ENCODE measurements at regions not wholly inside any gene's neighbourhood (a gene's known extent, or its start where the extent isn't known, plus 50 kb on each side); places are given as distances from the start of the nearest gene placed in this dataset.

GRCh38 chr11:131299598-131300438 lies 70.6 kb upstream of the NTM start:
- Histone ChIP-seq H3K27ac (ENCODE audit: low read depth, low read length) (no peak overlapping the region), H3K79me2 (ENCODE audit: control insufficient read depth, insufficient read depth, low read length, unreplicated experiment) (no peaks in the 10 kb centered on the region), H3K4me3 (ENCODE audit: low read depth, low read length) (no peak overlapping the region), H2AFZ (ENCODE audit: low read length, unreplicated experiment) (no peak overlapping the region), H3K27me3 (ENCODE audit: insufficient read depth, low read length) (no peaks in the 10 kb centered on the region), H3K36me3 (ENCODE audit: insufficient read depth, low read length) (no peaks in the 10 kb centered on the region), H3K4me1 (ENCODE audit: control insufficient read depth, insufficient read depth, low read length, unreplicated experiment) (no peaks in the 10 kb centered on the region)

- H3K4me3 ChIP-seq (ENCODE audit: low read depth, low read length): no peak overlapping the region
- no peak overlapping the region for H3K27ac ChIP-seq (ENCODE audit: low read depth, low read length)
- H3K27me3 ChIP-seq (ENCODE audit: insufficient read depth, low read length): no peaks in the 10 kb centered on the region
- H3K4me1 ChIP-seq (ENCODE audit: control insufficient read depth, insufficient read depth, low read length, unreplicated experiment): no peaks in the 10 kb centered on the region
- no peaks in the 10 kb centered on the region for H3K79me2 ChIP-seq (ENCODE audit: control insufficient read depth, insufficient read depth, low read length, unreplicated experiment)
- no peak overlapping the region for H2AFZ ChIP-seq (ENCODE audit: low read length, unreplicated experiment)
- no peaks in the 10 kb centered on the region for H3K36me3 ChIP-seq (ENCODE audit: insufficient read depth, low read length)
Observed at GRCh38 chr11:131300439-131300717, 70.0 kb upstream of the NTM start.

GRCh38 chr11:131301306-131301705 lies 69.1 kb upstream of the NTM start:
- H2AFZ ChIP-seq (ENCODE audit: low read length, unreplicated experiment): no peak overlapping the region
- H3K27me3 ChIP-seq (ENCODE audit: insufficient read depth, low read length): no peaks in the 10 kb centered on the region

GRCh38 chr11:131302836-131303235 lies 67.6 kb upstream of the NTM start:
- no peaks in the 10 kb centered on the region for H3K27me3 ChIP-seq (ENCODE audit: insufficient read depth, low read length)
- no peaks in the 10 kb centered on the region for H3K4me1 ChIP-seq (ENCODE audit: control insufficient read depth, insufficient read depth, low read length, unreplicated experiment)
- H3K36me3 ChIP-seq (ENCODE audit: insufficient read depth, low read length): no peaks in the 10 kb centered on the region
- H3K4me3 ChIP-seq (ENCODE audit: low read depth, low read length): no peak overlapping the region
- no peak overlapping the region for H2AFZ ChIP-seq (ENCODE audit: low read length, unreplicated experiment)
- no peak overlapping the region for H3K27ac ChIP-seq (ENCODE audit: low read depth, low read length)
- H3K79me2 ChIP-seq (ENCODE audit: control insufficient read depth, insufficient read depth, low read length, unreplicated experiment): no peaks in the 10 kb centered on the region

More at GRCh38 chr11:131301306-131301705, 69.1 kb upstream of the NTM start:
- Histone ChIP-seq H3K79me2 (ENCODE audit: control insufficient read depth, insufficient read depth, low read length, unreplicated experiment) (no peaks in the 10 kb centered on the region), H3K27ac (ENCODE audit: low read depth, low read length) (no peak overlapping the region), H3K4me3 (ENCODE audit: low read depth, low read length) (no peak overlapping the region), H3K36me3 (ENCODE audit: insufficient read depth, low read length) (no peaks in the 10 kb centered on the region), H3K4me1 (ENCODE audit: control insufficient read depth, insufficient read depth, low read length, unreplicated experiment) (no peaks in the 10 kb centered on the region)

- no peak overlapping the region for H3K4me3 ChIP-seq (ENCODE audit: low read depth, low read length)
- no peak overlapping the region for H2AFZ ChIP-seq (ENCODE audit: low read length, unreplicated experiment)
- H3K4me1 ChIP-seq (ENCODE audit: control insufficient read depth, insufficient read depth, low read length, unreplicated experiment): no peaks in the 10 kb centered on the region
- no peak overlapping the region for H3K27ac ChIP-seq (ENCODE audit: low read depth, low read length)
- no peaks in the 10 kb centered on the region for H3K36me3 ChIP-seq (ENCODE audit: insufficient read depth, low read length)
- no peaks in the 10 kb centered on the region for H3K79me2 ChIP-seq (ENCODE audit: control insufficient read depth, insufficient read depth, low read length, unreplicated experiment)
- H3K27me3 ChIP-seq (ENCODE audit: insufficient read depth, low read length): no peaks in the 10 kb centered on the region
Observed at GRCh38 chr11:131303611-131304119, 66.8 kb upstream of the NTM start.

- Histone ChIP-seq H2AFZ (ENCODE audit: low read length, unreplicated experiment) (no peak overlapping the region), H3K4me1 (ENCODE audit: control insufficient read depth, insufficient read depth, low read length, unreplicated experiment) (no peaks in the 10 kb centered on the region), H3K27ac (ENCODE audit: low read depth, low read length) (no peak overlapping the region), H3K27me3 (ENCODE audit: insufficient read depth, low read length) (no peaks in the 10 kb centered on the region), H3K79me2 (ENCODE audit: control insufficient read depth, insufficient read depth, low read length, unreplicated experiment) (no peaks in the 10 kb centered on the region), H3K36me3 (ENCODE audit: insufficient read depth, low read length) (no peaks in the 10 kb centered on the region), H3K4me3 (ENCODE audit: low read depth, low read length) (no peak overlapping the region)
Observed at GRCh38 chr11:131305005-131305404, 65.4 kb upstream of the NTM start.

GRCh38 chr11:131307506-131307905 lies 62.9 kb upstream of the NTM start:
- Histone ChIP-seq H3K79me2 (ENCODE audit: control insufficient read depth, insufficient read depth, low read length, unreplicated experiment) (no peaks in the 10 kb centered on the region), H3K4me3 (ENCODE audit: low read depth, low read length) (no peak overlapping the region), H3K27ac (ENCODE audit: low read depth, low read length) (no peak overlapping the region), H2AFZ (ENCODE audit: low read length, unreplicated experiment) (no peak overlapping the region), H3K27me3 (ENCODE audit: insufficient read depth, low read length) (no peaks in the 10 kb centered on the region), H3K4me1 (ENCODE audit: control insufficient read depth, insufficient read depth, low read length, unreplicated experiment) (no peaks in the 10 kb centered on the region), H3K36me3 (ENCODE audit: insufficient read depth, low read length) (no peaks in the 10 kb centered on the region)

GRCh38 chr11:131309776-131310175 lies 60.6 kb upstream of the NTM start:
- Histone ChIP-seq H3K27ac (ENCODE audit: low read depth, low read length) (no peak overlapping the region), H3K36me3 (ENCODE audit: insufficient read depth, low read length) (no peaks in the 10 kb centered on the region), H3K4me3 (ENCODE audit: low read depth, low read length) (no peak overlapping the region), H3K79me2 (ENCODE audit: control insufficient read depth, insufficient read depth, low read length, unreplicated experiment) (no peaks in the 10 kb centered on the region), H3K27me3 (ENCODE audit: insufficient read depth, low read length) (no peaks in the 10 kb centered on the region), H3K4me1 (ENCODE audit: control insufficient read depth, insufficient read depth, low read length, unreplicated experiment) (no peaks in the 10 kb centered on the region), H2AFZ (ENCODE audit: low read length, unreplicated experiment) (no peak overlapping the region)

- no peaks in the 10 kb centered on the region for H3K36me3 ChIP-seq (ENCODE audit: insufficient read depth, low read length)
- no peaks in the 10 kb centered on the region for H3K4me1 ChIP-seq (ENCODE audit: control insufficient read depth, insufficient read depth, low read length, unreplicated experiment)
- H3K27ac ChIP-seq (ENCODE audit: low read depth, low read length): no peak overlapping the region
- H3K4me3 ChIP-seq (ENCODE audit: low read depth, low read length): no peak overlapping the region
- H2AFZ ChIP-seq (ENCODE audit: low read length, unreplicated experiment): no peak overlapping the region
- no peaks in the 10 kb centered on the region for H3K79me2 ChIP-seq (ENCODE audit: control insufficient read depth, insufficient read depth, low read length, unreplicated experiment)
- H3K27me3 ChIP-seq (ENCODE audit: insufficient read depth, low read length): no peaks in the 10 kb centered on the region
Observed at GRCh38 chr11:131311776-131312514, 58.5 kb upstream of the NTM start.
